Kidney epithelial cell (primary cell): ENCODE measurements at regions not wholly inside any gene's neighbourhood (a gene's known extent, or its start where the extent isn't known, plus 50 kb on each side); places are given as distances from the start of the nearest gene placed in this dataset.

Experiments used
- DNase-seq: peaks from one replicate; pipeline ENCODE4 v3.0.0-alpha.2; 2010; ENCODE audit warnings: low read depth
- H3K27me3 ChIP-seq: 2 replicates; pipeline ENCODE4 v1.6.0; 2011; ENCODE audit warnings: low read length; ENCODE audit not compliant: control insufficient read depth, insufficient read depth
- H3K36me3 ChIP-seq: 2 replicates; pipeline ENCODE4 v1.5.1; 2011; ENCODE audit warnings: low read length; ENCODE audit not compliant: control insufficient read depth, insufficient read depth
- H3K4me3 ChIP-seq: 2 replicates; pipeline ENCODE4 v1.5.1; 2011; ENCODE audit warnings: low read depth, mild to moderate bottlenecking, control low read depth, low read length
- TF ChIP-seq, protein P1 (sequence below): IDR thresholded peaks from 2 replicates; pipeline ENCODE4 v1.5.1; 2011; ENCODE audit warnings: mild to moderate bottlenecking, moderate library complexity, low read length, control low read depth, inconsistent platforms; ENCODE audit not compliant: insufficient read depth, poor library complexity, severe bottlenecking

DNA sequence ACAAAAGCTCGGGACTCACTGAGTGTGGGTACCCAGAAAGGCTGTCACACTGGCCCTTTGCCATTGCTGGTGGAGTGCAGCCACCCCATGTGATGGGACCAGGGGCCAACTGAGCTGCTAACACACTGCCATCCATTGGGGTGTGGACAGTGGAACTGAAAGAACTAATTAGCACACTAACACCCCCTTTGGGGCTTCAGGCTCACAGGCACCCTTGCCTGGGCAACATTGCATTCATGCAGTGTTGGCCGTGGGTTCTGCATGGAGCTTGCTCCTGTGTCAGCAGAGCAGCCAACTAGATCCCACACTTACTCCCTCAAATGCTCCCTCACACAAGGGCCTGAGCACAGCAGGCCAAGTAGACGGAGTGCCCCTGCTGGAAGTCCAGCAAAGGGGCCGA, 476.0 kb upstream of the ASIC2 start:
- TF ChIP-seq, protein P1, sequence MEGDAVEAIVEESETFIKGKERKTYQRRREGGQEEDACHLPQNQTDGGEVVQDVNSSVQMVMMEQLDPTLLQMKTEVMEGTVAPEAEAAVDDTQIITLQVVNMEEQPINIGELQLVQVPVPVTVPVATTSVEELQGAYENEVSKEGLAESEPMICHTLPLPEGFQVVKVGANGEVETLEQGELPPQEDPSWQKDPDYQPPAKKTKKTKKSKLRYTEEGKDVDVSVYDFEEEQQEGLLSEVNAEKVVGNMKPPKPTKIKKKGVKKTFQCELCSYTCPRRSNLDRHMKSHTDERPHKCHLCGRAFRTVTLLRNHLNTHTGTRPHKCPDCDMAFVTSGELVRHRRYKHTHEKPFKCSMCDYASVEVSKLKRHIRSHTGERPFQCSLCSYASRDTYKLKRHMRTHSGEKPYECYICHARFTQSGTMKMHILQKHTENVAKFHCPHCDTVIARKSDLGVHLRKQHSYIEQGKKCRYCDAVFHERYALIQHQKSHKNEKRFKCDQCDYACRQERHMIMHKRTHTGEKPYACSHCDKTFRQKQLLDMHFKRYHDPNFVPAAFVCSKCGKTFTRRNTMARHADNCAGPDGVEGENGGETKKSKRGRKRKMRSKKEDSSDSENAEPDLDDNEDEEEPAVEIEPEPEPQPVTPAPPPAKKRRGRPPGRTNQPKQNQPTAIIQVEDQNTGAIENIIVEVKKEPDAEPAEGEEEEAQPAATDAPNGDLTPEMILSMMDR = no peak
- no peaks in the 10 kb centered on the region for H3K36me3 ChIP-seq
- no peaks in the 10 kb centered on the region for H3K27me3 ChIP-seq
- H3K4me3 ChIP-seq = no peak overlapping the region
- no peak for DNase-seq

DNA sequence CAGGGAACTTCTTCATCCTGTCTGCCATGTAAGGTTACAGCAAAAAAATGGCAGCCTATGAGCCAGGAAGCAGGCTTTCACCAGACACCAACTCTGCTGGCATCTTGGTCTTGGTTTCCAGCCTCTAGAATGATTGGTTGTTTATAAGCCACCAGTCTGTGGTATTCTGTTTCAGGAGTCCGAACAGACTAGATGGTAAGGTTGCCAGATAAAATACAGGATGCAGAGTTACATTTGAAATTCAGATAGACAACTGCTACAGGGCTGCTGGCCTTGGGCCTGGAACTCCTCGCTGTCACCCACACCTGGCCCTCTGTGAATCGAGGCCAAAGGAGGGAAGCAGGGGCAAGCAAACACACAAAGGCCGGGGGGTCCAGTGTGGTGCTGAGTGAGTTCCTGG, 478.8 kb upstream of the CCL2 start:
- DNase-seq = no peak
- Histone ChIP-seq H3K4me3 (no peak overlapping the region), H3K36me3 (no peaks in the 10 kb centered on the region), H3K27me3 (no peaks in the 10 kb centered on the region)
- TF ChIP-seq, protein P1 = no peak

DNA sequence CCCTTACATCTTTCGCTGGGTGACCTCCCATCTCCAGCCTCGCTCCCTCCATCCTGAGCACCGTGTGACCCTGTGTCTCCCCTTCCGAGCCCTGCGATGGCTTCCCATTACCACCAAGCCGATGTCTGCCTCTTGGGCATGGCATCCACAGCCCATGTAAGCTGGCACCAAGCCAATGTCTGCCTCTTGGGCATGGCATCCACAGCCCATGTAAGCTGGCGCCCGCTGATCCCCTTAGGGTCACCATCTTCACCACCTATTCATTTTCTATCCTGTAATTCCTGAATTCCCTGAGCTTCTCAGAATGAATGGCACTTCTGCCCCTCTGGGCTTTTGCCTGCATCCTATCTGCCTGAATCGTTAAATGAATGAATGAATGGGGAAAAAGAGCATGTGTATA, 478.2 kb upstream of the CCL2 start:
- no peaks in the 10 kb centered on the region for H3K27me3 ChIP-seq
- TF ChIP-seq, protein P1 = no peak
- no peak overlapping the region for H3K4me3 ChIP-seq
- DNase-seq = no peak
- no peaks in the 10 kb centered on the region for H3K36me3 ChIP-seq

DNA sequence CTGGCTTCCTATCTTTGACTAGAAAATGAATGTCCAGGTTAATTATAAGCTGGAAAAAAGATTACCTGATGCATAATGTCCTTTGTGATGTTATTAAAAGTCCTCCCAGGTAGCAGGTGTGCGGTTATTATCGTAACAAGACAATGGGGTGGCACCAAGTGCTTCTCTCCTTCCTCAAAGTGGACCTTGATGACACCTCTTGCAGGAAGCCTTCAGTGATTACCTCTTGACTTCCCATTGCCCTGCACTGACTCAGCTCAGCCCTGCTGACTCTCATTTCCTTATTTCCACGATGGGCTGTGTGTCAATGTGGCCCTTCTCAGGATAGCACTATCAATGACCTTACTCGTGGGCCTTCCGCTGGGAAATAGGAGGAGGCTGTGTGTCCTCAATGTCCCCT, 477.4 kb upstream of the CCL2 start:
- TF ChIP-seq, protein P1 = no peak
- Histone ChIP-seq H3K27me3 (no peaks in the 10 kb centered on the region), H3K36me3 (no peaks in the 10 kb centered on the region), H3K4me3 (no peak overlapping the region)
- no peak for DNase-seq

DNA sequence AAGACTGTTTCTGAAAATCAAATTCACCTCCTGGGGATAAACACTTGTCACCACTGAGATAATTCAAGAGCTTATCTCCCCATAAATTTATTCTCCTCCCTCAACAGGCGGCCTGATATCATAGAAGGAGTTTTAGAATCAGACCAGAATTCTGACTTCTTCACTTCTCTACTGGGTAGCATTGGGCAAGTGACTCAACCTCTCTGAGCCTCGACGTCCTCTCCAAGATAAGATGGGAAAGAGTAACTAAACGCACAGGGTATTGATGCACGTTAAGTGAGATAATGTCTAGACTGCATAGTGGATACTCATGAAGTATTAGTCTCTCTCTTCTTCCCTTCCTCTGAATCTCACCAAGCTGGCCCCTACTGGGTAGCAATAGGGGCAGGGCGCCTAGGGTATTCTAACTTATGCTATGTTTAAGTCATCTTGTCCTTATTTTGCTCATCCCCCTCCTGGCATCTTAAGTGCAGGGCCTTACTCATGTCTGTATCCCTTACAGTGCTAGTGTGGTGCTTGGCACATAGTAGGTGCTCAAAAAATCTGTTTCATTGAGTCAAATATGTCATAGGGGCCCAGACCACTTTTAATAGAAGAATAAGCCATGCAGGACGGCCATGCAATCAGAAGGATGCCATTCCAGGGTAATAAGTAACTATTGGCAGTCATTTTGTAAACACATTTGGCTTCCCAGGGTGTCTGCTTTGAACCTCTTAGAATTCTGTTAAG, 476.4 kb upstream of the CCL2 start:
- DNase-seq = peak; percentile 16
- TF ChIP-seq, protein P1 = no peak
- H3K4me3 ChIP-seq = no peak overlapping the region
- H3K27me3 ChIP-seq = no peaks in the 10 kb centered on the region
- no peaks in the 10 kb centered on the region for H3K36me3 ChIP-seq

DNA sequence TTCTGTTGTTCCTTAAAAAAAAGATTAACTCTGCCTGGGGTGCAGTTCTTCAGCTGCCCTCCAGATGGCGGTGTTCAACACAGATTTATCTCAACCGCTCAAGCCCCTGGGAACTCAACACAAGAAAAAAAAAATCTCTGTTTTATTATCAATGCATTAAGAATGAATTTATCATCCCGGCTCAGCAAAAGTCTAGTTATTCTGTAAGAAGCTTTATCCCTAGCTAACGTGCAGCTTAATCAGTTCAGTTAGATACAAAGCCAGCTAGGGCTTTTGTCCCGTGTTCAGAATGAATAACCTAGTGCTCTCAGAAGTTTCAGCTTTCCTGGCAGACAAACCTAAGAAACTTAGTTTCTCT, 475.9 kb upstream of the CCL2 start:
- H3K4me3 ChIP-seq = no peak overlapping the region
- TF ChIP-seq, protein P1 = peak; percentile 85
- no peaks in the 10 kb centered on the region for H3K36me3 ChIP-seq
- DNase-seq = no peak
- no peaks in the 10 kb centered on the region for H3K27me3 ChIP-seq
